Upper lobe of left lung (tissue), 6 donors: ENCODE measurements at regions not wholly inside any gene's neighbourhood (a gene's known extent, or its start where the extent isn't known, plus 50 kb on each side); places are given as distances from the start of the nearest gene placed in this dataset.

Source experiments
- ATAC-seq, 2 donors: fragments of 200-7000 bp; cut with Tn5 transposase; one replicate each; pipeline ENCODE4 v1.9.1; 2022; ENCODE audit warnings: mild to moderate bottlenecking in 2 of 2, moderate library complexity in 2 of 2; ENCODE audit not compliant: low FRiP score in 2 of 2
- DNase-seq, 2 donors: peaks; one replicate each; pipeline ENCODE4 v3.0.0-alpha.2; 2019 to 2020
- H3K27ac ChIP-seq, 4 donors: fragments of 200-600 bp; sonication (generic); one replicate each; pipeline ENCODE4 v1.5.1; 2016 to 2019
- H3K27me3 ChIP-seq, 4 donors: fragments of 200-600 bp; sonication (generic); one replicate each; pipeline ENCODE4 v1.5.1; 2017 to 2019
- H3K36me3 ChIP-seq, 4 donors: fragments of 200-600 bp; sonication (generic); one replicate each; pipeline ENCODE4 v1.5.1; 2016 to 2019
- H3K4me1 ChIP-seq, 4 donors: fragments of 200-600 bp; sonication (generic); one replicate each; pipeline ENCODE4 v1.5.1; 2018 to 2019
- H3K4me3 ChIP-seq, 4 donors: fragments of 200-600 bp; sonication (generic); one replicate each; pipeline ENCODE4 v1.5.1; 2017 to 2019; ENCODE audit warnings: mild to moderate bottlenecking in 2 of 4, moderate library complexity in 1 of 4
- H3K9me3 ChIP-seq, 4 donors: fragments of 200-600 bp; sonication (generic); one replicate each; pipeline ENCODE4 v1.5.1; 2018 to 2019
- EP300 ChIP-seq, 4 donors: sonication (generic); formaldehyde crosslinking; IDR thresholded peaks; one replicate each; pipeline ENCODE4 v1.5.1; 2017; ENCODE audit warnings: antibody characterized with exemption in 4 of 4, control low read depth in 2 of 4
- POLR2A ChIP-seq, 4 donors: fragments of 450-650 bp; IDR thresholded peaks; one replicate each; pipeline ENCODE4 v1.5.1; 2016 to 2017; ENCODE audit warnings: antibody characterized with exemption in 4 of 4, mild to moderate bottlenecking in 2 of 4
- POLR2AphosphoS5 ChIP-seq, 2 donors: sonication (generic); formaldehyde crosslinking; IDR thresholded peaks; one replicate each; pipeline ENCODE4 v1.5.1; 2017; ENCODE audit warnings: antibody characterized with exemption in 2 of 2
- WGBS, 2 donors: methylation state at CpG; one replicate each; pipeline ENCODE4 v1.1.5; 2017 to 2018; 5-methylcytosine and 5-hydroxymethylcytosine counted together
- TF ChIP-seq, protein P1 (sequence below), 6 experiments: fragments of 450-650 bp in 4 of 6; fragments of 200-600 bp in 2 of 6; sonication (generic) in 2 of 6; IDR thresholded peaks; one replicate each; pipeline ENCODE4 v1.5.1; 2016 to 2019; ENCODE audit warnings: antibody characterized with exemption in 6 of 6
- donor health status: DM: no; HTN: no; CAD: no; lungs with moderate emphysema.
- donor health status: DM: no; HTN: yes; CAD: no; lungs with severe emphysema.

DNA sequence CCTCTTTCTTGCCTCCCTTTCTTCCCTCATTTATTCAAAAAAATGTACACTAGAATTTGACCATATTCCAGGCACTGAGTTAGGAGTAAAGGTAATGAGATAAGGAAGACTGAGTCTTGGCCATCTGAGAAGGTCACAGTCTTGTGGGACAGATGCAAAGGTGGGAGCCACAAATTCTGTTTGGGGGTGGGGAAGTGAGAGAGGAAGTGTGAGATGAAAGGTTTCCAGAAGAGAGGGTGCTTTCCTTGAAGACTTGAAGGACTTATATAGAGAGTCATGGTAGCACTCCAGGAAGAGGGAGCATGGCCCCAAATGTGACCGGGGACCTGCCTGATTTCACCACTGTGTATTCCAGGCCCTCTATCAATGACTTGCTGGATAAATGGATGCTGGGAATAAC lies 320.6 kb downstream of the LPIN1 start:
- Histone ChIP-seq H3K4me1 (no peaks in the 10 kb centered on the region), H3K36me3 (no peaks in the 10 kb centered on the region), H3K27ac (no peak overlapping the region), H3K4me3 (no peak overlapping the region), H3K27me3 (no peaks in the 10 kb centered on the region), H3K9me3 (no peaks in the 10 kb centered on the region)
- DNase-seq (no peak), ATAC-seq (no peak)
- TF ChIP-seq POLR2AphosphoS5 (IDR thresholded peaks at IDR 0.05): no peak
- TF ChIP-seq EP300 (IDR thresholded peaks at IDR 0.05): no peak
- no peak for TF ChIP-seq POLR2A (IDR thresholded peaks at IDR 0.05)
- TF ChIP-seq, protein P1, sequence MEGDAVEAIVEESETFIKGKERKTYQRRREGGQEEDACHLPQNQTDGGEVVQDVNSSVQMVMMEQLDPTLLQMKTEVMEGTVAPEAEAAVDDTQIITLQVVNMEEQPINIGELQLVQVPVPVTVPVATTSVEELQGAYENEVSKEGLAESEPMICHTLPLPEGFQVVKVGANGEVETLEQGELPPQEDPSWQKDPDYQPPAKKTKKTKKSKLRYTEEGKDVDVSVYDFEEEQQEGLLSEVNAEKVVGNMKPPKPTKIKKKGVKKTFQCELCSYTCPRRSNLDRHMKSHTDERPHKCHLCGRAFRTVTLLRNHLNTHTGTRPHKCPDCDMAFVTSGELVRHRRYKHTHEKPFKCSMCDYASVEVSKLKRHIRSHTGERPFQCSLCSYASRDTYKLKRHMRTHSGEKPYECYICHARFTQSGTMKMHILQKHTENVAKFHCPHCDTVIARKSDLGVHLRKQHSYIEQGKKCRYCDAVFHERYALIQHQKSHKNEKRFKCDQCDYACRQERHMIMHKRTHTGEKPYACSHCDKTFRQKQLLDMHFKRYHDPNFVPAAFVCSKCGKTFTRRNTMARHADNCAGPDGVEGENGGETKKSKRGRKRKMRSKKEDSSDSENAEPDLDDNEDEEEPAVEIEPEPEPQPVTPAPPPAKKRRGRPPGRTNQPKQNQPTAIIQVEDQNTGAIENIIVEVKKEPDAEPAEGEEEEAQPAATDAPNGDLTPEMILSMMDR (IDR thresholded peaks at IDR 0.05): no peak
- WGBS, 2 donors: 92 to 95% methylated on average over 1 of the region's 1 CpG

DNA sequence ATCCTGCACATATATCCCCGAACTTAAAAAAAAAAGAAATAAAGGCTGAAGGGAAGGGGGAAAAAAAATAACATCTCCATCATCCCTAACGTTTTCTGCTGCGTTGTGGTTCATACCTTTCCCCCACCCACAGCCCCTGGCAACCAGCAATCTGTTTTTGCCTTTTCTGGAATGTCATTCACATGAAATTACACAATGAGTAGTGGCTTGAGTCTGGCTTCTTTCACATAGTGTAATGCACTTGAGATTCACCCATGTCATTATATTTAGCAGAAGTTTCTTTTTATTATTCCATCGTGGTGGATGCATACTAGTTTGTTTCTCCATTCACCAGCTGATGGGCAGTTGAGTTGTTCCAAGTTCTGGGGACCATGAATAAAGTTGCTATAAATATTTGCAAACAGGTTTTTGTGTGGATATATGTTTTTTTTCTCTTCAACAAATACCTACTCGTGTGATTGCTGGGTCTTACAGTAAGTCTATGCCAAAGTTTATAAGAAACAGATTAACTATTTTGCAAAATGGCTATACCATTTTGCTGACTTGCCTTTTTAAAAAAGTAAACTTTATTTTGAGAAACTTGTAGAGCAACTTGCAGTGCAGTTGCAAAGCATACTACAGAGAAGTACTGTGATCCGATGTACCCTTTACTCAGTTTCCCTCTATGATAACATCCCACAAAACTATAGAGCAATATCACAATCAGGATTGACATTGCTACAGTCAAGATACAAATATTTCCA lies 322.5 kb downstream of the LPIN1 start:
- ATAC-seq (no peak), DNase-seq (no peak)
- 58 to 59% methylated on average over 6 of the region's 6 CpGs for WGBS, 2 donors
- H3K4me1 ChIP-seq: no peaks in the 10 kb centered on the region
- TF ChIP-seq, protein P1 (IDR thresholded peaks at IDR 0.05): no peak
- TF ChIP-seq EP300 (IDR thresholded peaks at IDR 0.05) (no peak), POLR2AphosphoS5 (IDR thresholded peaks at IDR 0.05) (no peak), POLR2A (IDR thresholded peaks at IDR 0.05) (no peak)
- H3K36me3 ChIP-seq: no peaks in the 10 kb centered on the region
- no peaks in the 10 kb centered on the region for H3K9me3 ChIP-seq
- H3K27ac ChIP-seq: no peak overlapping the region
- H3K4me3 ChIP-seq: no peak overlapping the region
- H3K27me3 ChIP-seq: no peaks in the 10 kb centered on the region

DNA sequence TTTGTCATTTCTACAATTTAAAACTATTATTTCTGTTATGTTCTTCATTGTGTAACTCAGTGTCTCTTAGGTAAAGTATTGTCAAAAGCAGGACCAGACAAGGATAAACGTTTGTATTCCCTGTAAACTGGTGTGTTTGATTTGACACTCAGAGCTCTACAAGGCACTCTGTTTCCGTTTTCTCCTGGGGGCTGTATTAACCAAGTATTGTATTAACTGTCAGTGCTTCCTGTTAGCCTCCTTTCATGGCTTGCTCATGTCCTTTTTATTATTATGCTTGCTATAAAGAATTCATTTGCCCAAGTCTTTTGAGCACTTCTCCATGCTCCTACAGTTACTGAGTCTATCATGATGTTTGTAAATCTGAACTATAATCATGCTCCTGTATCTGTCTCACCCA lies 323.7 kb downstream of the LPIN1 start:
- Histone ChIP-seq H3K4me1 (no peaks in the 10 kb centered on the region), H3K9me3 (no peaks in the 10 kb centered on the region), H3K4me3 (no peak overlapping the region), H3K27me3 (no peaks in the 10 kb centered on the region), H3K36me3 (no peaks in the 10 kb centered on the region), H3K27ac (no peak overlapping the region)
- no peak for DNase-seq
- 34 to 40% methylated on average over 2 of the region's 2 CpGs for WGBS, 2 donors
- TF ChIP-seq POLR2AphosphoS5 (IDR thresholded peaks at IDR 0.05) (no peak), POLR2A (IDR thresholded peaks at IDR 0.05) (no peak), EP300 (IDR thresholded peaks at IDR 0.05) (no peak)
- TF ChIP-seq, protein P1 (IDR thresholded peaks at IDR 0.05): no peak
- ATAC-seq: no peak

- no peak overlapping the region for H3K4me3 ChIP-seq
- WGBS, 2 donors: 92 to 93% methylated on average over 4 of the region's 4 CpGs
- no peaks in the 10 kb centered on the region for H3K27me3 ChIP-seq
- TF ChIP-seq EP300 (IDR thresholded peaks at IDR 0.05): no peak
- TF ChIP-seq POLR2A (IDR thresholded peaks at IDR 0.05): no peak
- TF ChIP-seq POLR2AphosphoS5 (IDR thresholded peaks at IDR 0.05): no peak
- TF ChIP-seq, protein P1 (IDR thresholded peaks at IDR 0.05): no peak
- no peaks in the 10 kb centered on the region for H3K36me3 ChIP-seq
- H3K9me3 ChIP-seq: no peaks in the 10 kb centered on the region
- no peaks in the 10 kb centered on the region for H3K4me1 ChIP-seq
- no peak overlapping the region for H3K27ac ChIP-seq
- DNase-seq (no peak), ATAC-seq (no peak)
These were observed 324.1 kb downstream of the LPIN1 start for GRCh38 chr2:12070581-12070980.

DNA sequence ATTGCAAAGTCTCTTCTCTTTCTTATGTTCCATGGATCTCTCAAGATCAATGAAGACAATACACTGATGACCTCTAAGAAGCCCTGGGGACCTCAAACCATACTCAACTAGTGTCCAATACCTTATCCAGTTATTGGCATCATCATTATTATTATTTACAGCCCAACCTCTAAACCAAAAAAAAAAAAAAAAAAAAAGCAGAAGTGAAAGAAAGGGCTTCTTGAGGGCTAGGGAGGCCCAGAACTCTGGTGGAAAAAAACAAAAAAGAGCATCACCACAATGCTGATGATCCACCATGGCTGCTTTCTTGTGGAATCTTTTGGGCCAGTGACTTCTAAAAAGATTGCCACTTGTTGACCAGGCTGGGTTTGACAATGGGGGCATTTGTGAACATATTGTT lies 324.9 kb downstream of the LPIN1 start:
- Histone ChIP-seq H3K27ac (no peak overlapping the region), H3K36me3 (no peaks in the 10 kb centered on the region), H3K4me3 (no peak overlapping the region), H3K27me3 (no peaks in the 10 kb centered on the region), H3K4me1 (no peaks in the 10 kb centered on the region), H3K9me3 (no peaks in the 10 kb centered on the region)
- DNase-seq (no peak), ATAC-seq (no peak)
- TF ChIP-seq, protein P1 (IDR thresholded peaks at IDR 0.05): no peak
- TF ChIP-seq POLR2AphosphoS5 (IDR thresholded peaks at IDR 0.05) (no peak), POLR2A (IDR thresholded peaks at IDR 0.05) (no peak), EP300 (IDR thresholded peaks at IDR 0.05) (no peak)
